GM21825 (cell line): ENCODE measurements at regions not wholly inside any gene's neighbourhood (a gene's known extent, or its start where the extent isn't known, plus 50 kb on each side); places are given as distances from the start of the nearest gene placed in this dataset.
"Not testable (repeated sequence)": the region's sequence is repeated elsewhere in the genome, so short reads cannot be mapped to it uniquely, and the experiment has no call there.

Experiments used
- ATAC-seq: cut with Tn5 transposase; IDR thresholded peaks from one replicate; pipeline ENCODE4 v1.9.1; 2021; ENCODE audit warnings: mild to moderate bottlenecking, moderate library complexity; ENCODE audit not compliant: unreplicated experiment

GRCh38 chr6:85135376-85136094 is 314.3 kb upstream of the NT5E start:
- ATAC-seq = no peak

- ATAC-seq = no peak
These were observed 315.7 kb upstream of the NT5E start for GRCh38 chr6:85134172-85134571.

DNA sequence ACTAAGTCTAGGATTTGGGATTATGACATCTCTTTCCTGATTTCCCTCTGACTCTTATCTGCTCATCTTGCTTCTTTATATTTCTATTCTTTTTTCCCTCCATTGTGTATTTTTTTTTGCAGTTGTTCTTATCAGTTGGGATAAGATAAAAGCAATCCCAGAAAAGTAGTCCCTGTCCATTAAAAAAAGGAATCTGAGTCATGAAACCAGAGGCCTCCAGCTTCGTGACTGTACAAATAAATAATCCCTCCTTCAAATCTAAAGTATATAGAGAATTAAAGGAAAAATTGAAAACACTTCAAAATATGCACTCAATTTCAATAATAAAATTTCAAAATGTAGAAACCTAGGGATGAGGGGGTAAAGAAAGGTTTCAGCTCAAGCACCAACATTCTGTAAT is 317.8 kb upstream of the NT5E start:
- ATAC-seq = no peak

GRCh38 chr6:85130743-85131142 is 319.1 kb upstream of the NT5E start:
- no peak for ATAC-seq

- ATAC-seq = no peak
These were observed 320.0 kb upstream of the NT5E start for GRCh38 chr6:85129881-85130280.

DNA sequence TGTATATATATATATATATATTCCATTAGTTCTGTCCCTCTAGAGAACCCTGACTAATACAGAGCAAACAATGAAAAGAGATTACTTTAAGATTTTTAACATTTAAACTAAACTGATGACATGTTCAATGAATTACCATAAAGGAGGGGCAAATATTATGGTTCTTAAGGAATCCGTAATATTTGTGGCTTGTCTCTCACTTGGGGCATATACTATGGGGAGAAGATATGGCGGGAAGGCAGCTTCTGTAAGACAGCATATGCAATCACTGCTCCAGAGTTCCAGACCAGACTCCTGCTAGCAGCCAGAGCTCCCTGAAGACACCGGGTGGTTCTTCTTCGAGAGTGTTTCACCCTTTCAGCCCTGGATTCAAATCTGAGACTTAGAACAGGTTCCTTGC is 321.1 kb upstream of the NT5E start:
- no peak for ATAC-seq

- ATAC-seq = not testable (repeated sequence)
These were observed 321.6 kb upstream of the NT5E start for GRCh38 chr6:85128256-85128655.

DNA sequence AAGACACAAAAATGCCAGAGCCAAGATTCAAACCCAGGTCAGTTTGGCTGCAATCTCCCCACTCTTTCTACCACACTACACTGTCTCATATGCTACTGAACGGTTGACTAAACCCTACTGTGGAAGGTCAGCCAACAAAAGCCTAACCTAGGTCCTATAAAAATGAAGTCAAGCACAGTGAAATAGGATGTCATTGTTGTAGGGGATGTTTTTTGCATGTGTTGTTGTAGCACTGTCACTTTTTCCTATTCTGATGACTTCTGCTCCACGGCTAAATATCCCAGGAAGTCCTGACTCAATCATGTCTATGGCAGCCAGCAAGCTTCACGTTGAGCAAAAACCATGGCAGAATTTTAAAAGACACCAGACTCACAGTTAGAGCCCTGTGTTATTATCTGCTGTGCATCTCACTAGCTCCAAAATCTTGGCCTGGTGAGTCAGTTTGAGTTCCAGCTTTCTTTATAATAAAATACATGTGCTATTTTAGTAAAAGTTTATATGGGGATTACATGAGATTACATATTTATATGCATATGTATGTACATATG is 322.1 kb upstream of the NT5E start:
- ATAC-seq = no peak

- no peak for ATAC-seq
These were observed 322.8 kb upstream of the NT5E start for GRCh38 chr6:85127168-85127498.

DNA sequence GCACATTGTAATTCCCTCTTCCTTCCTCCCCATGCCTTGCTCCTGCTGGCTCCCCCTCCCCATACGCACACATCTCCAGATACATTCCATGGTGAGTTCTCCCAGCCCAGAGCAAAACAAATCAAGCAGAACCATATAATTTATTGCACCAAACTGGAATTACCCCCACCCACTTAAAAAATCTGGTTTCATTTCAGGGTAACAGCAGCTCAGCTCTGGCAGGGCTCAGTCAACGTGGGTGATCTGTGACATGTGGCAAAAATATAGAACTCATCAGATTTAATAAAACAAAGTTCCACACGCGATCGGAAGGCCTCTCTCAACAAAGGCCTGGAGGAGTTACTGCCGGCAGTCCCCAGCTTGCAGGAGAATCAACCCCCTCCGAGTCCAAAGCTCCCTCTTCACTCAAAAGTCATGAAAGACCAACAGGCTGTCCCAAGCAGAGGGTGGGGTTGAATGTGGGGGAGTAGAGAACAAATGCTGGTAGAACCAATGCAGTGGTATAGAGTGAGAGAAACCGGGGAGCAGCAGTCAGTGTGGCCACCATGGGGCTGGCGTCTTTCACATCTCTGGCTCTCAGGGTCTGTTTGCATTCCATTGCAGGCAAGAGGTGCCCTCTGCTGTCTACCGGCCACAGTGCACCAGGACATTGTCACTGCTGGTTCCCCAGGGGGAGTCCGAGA is 323.3 kb upstream of the NT5E start:
- ATAC-seq = no peak

GRCh38 chr6:85125526-85125925 is 324.4 kb upstream of the NT5E start:
- ATAC-seq = no peak

DNA sequence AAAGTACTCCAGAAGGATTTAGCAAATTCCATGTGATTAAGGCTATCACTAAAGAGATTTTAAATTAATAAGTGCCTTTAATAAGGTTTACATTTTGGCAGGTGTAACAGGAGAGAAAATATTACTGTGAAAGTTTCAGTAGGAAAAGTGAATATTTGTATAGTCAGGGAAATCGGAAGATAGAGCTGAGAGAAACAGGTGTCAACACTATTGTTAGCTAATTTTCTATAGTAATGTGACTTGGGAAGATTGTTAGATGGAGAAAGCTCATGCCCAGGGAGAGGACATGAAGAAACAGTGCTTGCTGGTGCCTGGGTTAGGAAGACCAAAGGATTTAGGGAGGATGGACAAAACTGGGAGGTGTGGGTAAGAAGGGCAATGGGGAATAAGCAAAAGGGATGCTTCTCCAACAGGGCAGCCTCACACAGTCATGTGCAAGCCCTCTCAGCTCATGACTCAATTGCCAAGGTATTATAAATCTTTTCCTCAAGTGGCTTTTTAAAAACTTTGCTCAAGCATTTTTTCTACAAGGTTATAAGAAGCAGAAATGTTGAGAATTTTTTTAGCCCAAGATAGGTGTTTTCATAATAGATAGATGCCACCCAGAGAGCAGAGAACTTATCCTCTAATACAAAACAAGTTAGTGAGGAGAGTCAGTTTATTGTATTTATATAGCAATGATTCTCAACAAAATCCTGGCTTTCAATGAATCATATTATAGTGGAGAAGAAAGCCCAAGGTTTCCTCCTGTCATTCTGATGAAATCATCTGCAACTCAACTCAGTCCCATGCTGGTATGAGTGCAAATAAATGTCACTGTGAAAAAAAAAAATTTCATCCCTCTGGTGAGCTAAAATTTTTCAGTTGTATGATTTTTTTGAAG is 325.2 kb upstream of the NT5E start:
- no peak for ATAC-seq

GRCh38 chr6:85121158-85121557 is 328.7 kb upstream of the NT5E start:
- ATAC-seq = no peak

GRCh38 chr6:85118652-85119235 is 331.1 kb upstream of the NT5E start:
- no peak for ATAC-seq

- ATAC-seq = no peak
These were observed 331.6 kb upstream of the NT5E start for GRCh38 chr6:85118233-85118632.

DNA sequence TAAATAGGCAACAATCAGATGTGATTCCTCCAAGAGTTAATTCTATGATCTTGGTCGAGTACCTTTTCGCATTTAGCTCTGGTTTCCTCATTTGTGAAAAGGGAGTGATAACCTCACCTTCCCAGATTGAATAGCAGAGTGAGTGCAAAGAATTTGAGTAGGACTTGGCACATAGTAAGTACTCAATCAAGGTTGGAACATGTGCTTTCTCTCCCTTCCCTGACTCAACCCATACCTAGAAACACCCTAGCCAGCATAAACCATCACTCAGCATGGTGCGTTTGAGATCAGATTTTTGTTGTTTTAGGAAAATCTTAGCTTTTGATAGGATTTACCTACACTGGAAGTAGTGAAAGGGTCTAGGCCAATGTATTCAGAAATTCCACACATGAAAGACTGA is 333.4 kb upstream of the NT5E start:
- ATAC-seq = no peak

GRCh38 chr6:85115876-85116275 is 334.0 kb upstream of the NT5E start:
- ATAC-seq = no peak

DNA sequence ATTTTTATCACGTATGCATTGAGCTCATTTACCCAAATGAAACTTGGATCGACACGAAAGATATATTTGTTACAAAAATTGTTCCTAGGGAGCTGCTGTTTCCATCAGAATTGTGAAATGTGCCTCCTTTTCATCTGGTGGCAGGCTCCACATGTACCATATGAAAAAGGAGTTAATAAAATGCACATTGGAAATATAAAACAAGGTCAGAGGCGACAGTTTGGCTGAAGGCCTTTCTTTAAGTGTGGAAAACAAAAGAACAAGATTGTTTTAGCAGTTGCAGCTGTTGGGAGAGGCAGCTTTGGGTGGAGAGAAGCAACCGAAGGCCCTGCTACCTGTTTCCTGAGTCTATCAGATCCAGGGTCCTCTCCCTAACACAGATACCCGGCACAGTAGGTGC is 334.5 kb upstream of the NT5E start:
- ATAC-seq = no peak

DNA sequence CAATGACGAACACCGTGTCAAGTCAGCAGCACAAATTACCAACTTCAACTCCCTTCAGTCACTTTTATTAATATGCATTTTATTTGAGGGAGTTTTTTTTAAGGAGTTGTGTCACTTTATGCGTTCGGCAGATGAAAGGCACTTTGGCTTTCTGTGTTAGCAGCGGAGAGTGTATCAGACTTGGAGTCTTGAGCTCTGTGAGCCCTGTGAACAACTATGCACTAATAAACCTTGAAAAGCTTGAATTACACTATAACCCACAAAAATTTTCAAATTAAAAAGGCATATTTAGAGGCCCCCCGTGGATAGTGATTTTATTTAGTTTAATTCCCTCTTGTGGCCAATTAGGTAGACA is 335.3 kb upstream of the NT5E start:
- ATAC-seq = no peak

DNA sequence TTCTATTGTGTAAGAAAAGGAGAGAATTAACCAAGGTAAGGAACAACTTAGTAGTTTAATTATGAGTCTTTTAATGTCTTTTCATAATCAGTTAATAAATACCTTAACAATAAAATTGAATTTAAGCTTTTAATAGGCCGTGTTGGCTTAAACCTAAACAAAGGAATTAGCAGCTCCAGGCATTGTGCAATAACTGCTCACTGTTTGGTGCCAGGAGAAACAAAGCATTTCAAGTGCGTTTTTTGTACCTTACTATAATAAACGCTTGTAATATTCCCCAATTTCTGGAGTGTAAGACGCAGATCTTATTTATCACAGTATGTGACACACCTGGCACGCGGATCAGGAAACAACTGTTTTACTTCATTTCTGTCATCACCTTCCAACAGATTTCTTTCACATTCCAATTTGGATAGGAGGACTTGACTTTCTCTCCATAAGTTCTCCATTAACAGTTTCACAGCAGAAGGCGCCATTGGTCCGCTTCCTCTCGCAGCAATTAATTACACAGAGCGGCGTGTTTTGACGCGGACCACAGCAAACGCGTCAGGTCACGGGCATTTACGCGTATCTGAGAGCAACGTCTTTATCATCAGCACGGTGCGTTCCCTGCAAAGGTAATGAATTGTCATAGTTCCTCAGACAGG is 335.8 kb upstream of the NT5E start:
- no peak for ATAC-seq

- no peak for ATAC-seq
These were observed 337.3 kb upstream of the NT5E start for GRCh38 chr6:85112540-85112939.
